ENCODE measurements at regions not wholly inside any gene's neighbourhood (a gene's known extent, or its start where the extent isn't known, plus 50 kb on each side); places are given as distances from the start of the nearest gene placed in this dataset.
A peak's percentile ranks its signal among the peaks of the same experiment; 100 is the strongest.

- TF ChIP-seq, protein P1, sequence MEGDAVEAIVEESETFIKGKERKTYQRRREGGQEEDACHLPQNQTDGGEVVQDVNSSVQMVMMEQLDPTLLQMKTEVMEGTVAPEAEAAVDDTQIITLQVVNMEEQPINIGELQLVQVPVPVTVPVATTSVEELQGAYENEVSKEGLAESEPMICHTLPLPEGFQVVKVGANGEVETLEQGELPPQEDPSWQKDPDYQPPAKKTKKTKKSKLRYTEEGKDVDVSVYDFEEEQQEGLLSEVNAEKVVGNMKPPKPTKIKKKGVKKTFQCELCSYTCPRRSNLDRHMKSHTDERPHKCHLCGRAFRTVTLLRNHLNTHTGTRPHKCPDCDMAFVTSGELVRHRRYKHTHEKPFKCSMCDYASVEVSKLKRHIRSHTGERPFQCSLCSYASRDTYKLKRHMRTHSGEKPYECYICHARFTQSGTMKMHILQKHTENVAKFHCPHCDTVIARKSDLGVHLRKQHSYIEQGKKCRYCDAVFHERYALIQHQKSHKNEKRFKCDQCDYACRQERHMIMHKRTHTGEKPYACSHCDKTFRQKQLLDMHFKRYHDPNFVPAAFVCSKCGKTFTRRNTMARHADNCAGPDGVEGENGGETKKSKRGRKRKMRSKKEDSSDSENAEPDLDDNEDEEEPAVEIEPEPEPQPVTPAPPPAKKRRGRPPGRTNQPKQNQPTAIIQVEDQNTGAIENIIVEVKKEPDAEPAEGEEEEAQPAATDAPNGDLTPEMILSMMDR (IDR thresholded peaks at IDR 0.05) = peak; percentile 70
Measured at GRCh38 chr5:100479079-100479688, 56.0 kb upstream of the FAM174A start.

- TF ChIP-seq, protein P1 (IDR thresholded peaks at IDR 0.05) = no peak
Measured at GRCh38 chr5:100472091-100472490, 63.1 kb upstream of the FAM174A start.

- TF ChIP-seq, protein P1 (IDR thresholded peaks at IDR 0.05) = no peak
Measured at GRCh38 chr5:100469767-100470166, 65.4 kb upstream of the FAM174A start.

DNA sequence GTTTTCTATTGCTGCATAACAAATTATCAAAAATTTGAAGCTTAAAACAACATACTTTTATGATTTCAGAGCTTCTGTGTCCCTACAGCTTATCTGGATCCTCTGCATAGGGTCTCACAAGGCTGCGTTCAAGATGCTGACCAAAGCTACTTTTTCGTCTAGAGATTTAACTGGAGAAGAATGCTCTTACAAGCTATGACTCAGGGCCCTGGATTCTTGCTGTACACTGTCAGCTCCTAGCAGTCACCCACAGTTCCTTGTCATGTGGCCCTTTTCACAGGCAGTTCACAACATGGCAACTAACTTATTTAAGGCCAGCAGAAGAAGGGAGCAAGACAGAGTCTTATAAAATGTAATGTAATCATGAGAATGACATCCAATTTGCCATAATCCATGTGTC lies 70.8 kb upstream of the FAM174A start:
- TF ChIP-seq, protein P1 (IDR thresholded peaks at IDR 0.05) = no peak

DNA sequence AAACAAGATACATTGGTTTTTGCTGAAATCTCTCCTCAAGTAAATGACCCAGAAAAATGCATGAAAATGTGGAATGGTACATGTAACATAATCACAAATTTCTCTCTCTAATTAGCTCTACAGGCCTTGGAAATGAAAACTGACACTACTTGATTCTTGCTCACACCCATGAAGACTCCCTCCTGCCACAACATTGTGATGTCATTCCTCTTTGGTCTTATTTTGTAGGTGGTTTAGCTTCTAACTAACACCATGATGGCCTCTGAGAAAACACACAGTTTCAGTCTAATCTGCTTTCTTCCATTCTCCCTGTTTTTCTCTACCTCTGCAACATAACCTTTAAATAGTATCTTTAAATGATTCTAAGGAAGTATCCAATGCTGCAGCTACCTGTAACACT lies 78.6 kb upstream of the FAM174A start:
- TF ChIP-seq, protein P1 (IDR thresholded peaks at IDR 0.05) = no peak

- TF ChIP-seq, protein P1 (IDR thresholded peaks at IDR 0.05) = no peak
Measured at GRCh38 chr5:100452126-100452525, 83.0 kb upstream of the FAM174A start.

- TF ChIP-seq, protein P1 (IDR thresholded peaks at IDR 0.05) = no peak
Measured at GRCh38 chr5:100448111-100448528, 87.1 kb upstream of the FAM174A start.
